Panc1 (cell line): ENCODE measurements at regions not wholly inside any gene's neighbourhood (a gene's known extent, or its start where the extent isn't known, plus 50 kb on each side); places are given as distances from the start of the nearest gene placed in this dataset.

Experiments
- ATAC-seq: fragments of 200-7000 bp; cut with Tn5 transposase; 2 replicates; pipeline ENCODE4 v1.9.1; 2020; ENCODE audit warnings: mild to moderate bottlenecking, moderate library complexity
- BruUV-seq: library from RNA; stranded (reverse); fragments of 400-500 nt; replicated peaks from 2 replicates; lab custom pipeline; 2021; lab: Mats Ljungman, UMichigan
- CTCF ChIA-PET: fragments of 300-600 bp; sonication (Branson Sonifier 250); formaldehyde crosslinking; loops from one replicate; lab custom pipeline; 2022; ENCODE audit warnings: antibody characterized with exemption; lab: Charles Lee
- POLR2A ChIA-PET: fragments of 300-600 bp; sonication (Branson Sonifier 250); formaldehyde crosslinking; loops from one replicate; lab custom pipeline; 2022; ENCODE audit warnings: antibody characterized with exemption; lab: Charles Lee
- DNase-seq: peaks from one replicate; pipeline ENCODE4 v3.0.0-alpha.2; 2010; ENCODE audit warnings: low read depth, low spot score
- H3K27ac ChIP-seq: 2 replicates; pipeline ENCODE4 v1.5.1; 2011; ENCODE audit warnings: mild to moderate bottlenecking, low read length, inconsistent platforms
- H3K27me3 ChIP-seq: fragments of 200-500 bp; sonication (Bioruptor generic); 2 replicates; pipeline ENCODE4 v1.6.0; 2014; ENCODE audit warnings: low read length, inconsistent platforms; ENCODE audit not compliant: control insufficient read depth, insufficient read depth
- H3K36me3 ChIP-seq: fragments of 200-500 bp; sonication (Bioruptor generic); 2 replicates; pipeline ENCODE4 v1.5.1; 2014; ENCODE audit warnings: inconsistent platforms, mild to moderate bottlenecking, low read length, moderate library complexity; ENCODE audit not compliant: control insufficient read depth, insufficient read depth
- H3K4me1 ChIP-seq: 2 replicates; pipeline ENCODE4 v1.5.1; 2011; ENCODE audit warnings: inconsistent platforms, mild to moderate bottlenecking, low read length, moderate library complexity; ENCODE audit not compliant: control insufficient read depth, insufficient read depth
- H3K4me3 ChIP-seq, 2 experiments: 2 replicates each; pipeline ENCODE4 v1.5.1; 2011 to 2012; ENCODE audit warnings: low read depth in 2 of 2, low read length in 2 of 2, mild to moderate bottlenecking in 2 of 2, inconsistent platforms in 1 of 2, moderate library complexity in 1 of 2
- H3K9me3 ChIP-seq: fragments of 200-500 bp; sonication (Bioruptor generic); 2 replicates; pipeline ENCODE4 v1.5.1; 2014; ENCODE audit warnings: low read depth, mild to moderate bottlenecking, inconsistent platforms, low read length, moderate library complexity; ENCODE audit not compliant: control insufficient read depth, insufficient read depth
- POLR2AphosphoS5 ChIP-seq: IDR thresholded peaks from 2 replicates; pipeline ENCODE4 v1.6.1; 2012; ENCODE audit warnings: mild to moderate bottlenecking, low read depth, low read length, moderate library complexity
- SIN3A ChIP-seq: IDR thresholded peaks from 2 replicates; pipeline ENCODE4 v1.6.1; 2012; ENCODE audit warnings: low read depth, mild to moderate bottlenecking, low read length, moderate library complexity, borderline replicate concordance; ENCODE audit not compliant: insufficient read depth
- TCF7L2 ChIP-seq: IDR thresholded peaks from 2 replicates; pipeline ENCODE4 v1.6.1; 2011; ENCODE audit warnings: mild to moderate bottlenecking, low read depth, low read length, inconsistent platforms
- in situ Hi-C: cut with HindIII; loops from 2 replicates; pipeline ENCODE4 v1.10.0; 2016; ENCODE audit warnings: low sequenced_read_pairs, low pct_unique_long_range_greater_than_20kb
- intact Hi-C: fragments of 100-400 bp; cut with micrococcal nuclease; formaldehyde crosslinking; loops from one replicate; pipeline ENCODE4 v1.10.0; 2022; ENCODE audit not compliant: unreplicated experiment
- TF ChIP-seq, protein P1 (sequence below), 2 experiments: IDR thresholded peaks; 2 replicates each; pipeline ENCODE4 v1.6.1; 2011 to 2012; ENCODE audit warnings: low read depth in 2 of 2, control low read depth in 1 of 2, low read length in 1 of 2, mild to moderate bottlenecking in 1 of 2, moderate library complexity in 1 of 2; ENCODE audit not compliant: insufficient read depth in 1 of 2
- TF ChIP-seq, protein P2 (sequence below): fragments of 450-650 bp; IDR thresholded peaks from 2 replicates; pipeline ENCODE4 v1.5.1; 2017; ENCODE audit warnings: mild to moderate bottlenecking

DNA sequence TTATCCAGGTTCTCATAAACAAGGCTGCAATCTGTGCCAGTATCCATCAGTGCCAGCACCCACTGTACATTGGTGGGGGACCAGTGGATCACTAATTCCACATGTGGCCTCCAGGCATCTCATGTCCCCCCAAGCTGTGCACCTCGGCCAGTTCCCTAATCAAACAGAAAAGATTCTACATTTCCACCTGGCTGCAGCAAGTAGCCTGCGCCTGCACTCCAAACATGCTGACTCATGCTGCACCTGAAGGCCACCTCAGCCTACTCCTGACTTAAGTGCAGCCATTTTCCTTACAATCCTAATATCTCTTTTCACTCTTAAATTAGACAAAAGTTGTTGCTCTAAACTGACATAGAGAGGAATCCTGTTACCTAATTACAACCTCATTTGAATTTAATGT, 729.4 kb upstream of the MIR17HG start:
- ChIA-PET CTCF (no interaction called here), POLR2A (no interaction called here)
- no peak for TF ChIP-seq TCF7L2
- TF ChIP-seq, protein P1, sequence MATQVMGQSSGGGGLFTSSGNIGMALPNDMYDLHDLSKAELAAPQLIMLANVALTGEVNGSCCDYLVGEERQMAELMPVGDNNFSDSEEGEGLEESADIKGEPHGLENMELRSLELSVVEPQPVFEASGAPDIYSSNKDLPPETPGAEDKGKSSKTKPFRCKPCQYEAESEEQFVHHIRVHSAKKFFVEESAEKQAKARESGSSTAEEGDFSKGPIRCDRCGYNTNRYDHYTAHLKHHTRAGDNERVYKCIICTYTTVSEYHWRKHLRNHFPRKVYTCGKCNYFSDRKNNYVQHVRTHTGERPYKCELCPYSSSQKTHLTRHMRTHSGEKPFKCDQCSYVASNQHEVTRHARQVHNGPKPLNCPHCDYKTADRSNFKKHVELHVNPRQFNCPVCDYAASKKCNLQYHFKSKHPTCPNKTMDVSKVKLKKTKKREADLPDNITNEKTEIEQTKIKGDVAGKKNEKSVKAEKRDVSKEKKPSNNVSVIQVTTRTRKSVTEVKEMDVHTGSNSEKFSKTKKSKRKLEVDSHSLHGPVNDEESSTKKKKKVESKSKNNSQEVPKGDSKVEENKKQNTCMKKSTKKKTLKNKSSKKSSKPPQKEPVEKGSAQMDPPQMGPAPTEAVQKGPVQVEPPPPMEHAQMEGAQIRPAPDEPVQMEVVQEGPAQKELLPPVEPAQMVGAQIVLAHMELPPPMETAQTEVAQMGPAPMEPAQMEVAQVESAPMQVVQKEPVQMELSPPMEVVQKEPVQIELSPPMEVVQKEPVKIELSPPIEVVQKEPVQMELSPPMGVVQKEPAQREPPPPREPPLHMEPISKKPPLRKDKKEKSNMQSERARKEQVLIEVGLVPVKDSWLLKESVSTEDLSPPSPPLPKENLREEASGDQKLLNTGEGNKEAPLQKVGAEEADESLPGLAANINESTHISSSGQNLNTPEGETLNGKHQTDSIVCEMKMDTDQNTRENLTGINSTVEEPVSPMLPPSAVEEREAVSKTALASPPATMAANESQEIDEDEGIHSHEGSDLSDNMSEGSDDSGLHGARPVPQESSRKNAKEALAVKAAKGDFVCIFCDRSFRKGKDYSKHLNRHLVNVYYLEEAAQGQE (IDR thresholded peaks at IDR 0.05; ENCODE audit: insufficient read depth in 1 of 2, low read depth in 2 of 2, low read length in 1 of 2): no peak
- TF ChIP-seq SIN3A: no peak
- no peak for TF ChIP-seq POLR2AphosphoS5
- TF ChIP-seq, protein P2, sequence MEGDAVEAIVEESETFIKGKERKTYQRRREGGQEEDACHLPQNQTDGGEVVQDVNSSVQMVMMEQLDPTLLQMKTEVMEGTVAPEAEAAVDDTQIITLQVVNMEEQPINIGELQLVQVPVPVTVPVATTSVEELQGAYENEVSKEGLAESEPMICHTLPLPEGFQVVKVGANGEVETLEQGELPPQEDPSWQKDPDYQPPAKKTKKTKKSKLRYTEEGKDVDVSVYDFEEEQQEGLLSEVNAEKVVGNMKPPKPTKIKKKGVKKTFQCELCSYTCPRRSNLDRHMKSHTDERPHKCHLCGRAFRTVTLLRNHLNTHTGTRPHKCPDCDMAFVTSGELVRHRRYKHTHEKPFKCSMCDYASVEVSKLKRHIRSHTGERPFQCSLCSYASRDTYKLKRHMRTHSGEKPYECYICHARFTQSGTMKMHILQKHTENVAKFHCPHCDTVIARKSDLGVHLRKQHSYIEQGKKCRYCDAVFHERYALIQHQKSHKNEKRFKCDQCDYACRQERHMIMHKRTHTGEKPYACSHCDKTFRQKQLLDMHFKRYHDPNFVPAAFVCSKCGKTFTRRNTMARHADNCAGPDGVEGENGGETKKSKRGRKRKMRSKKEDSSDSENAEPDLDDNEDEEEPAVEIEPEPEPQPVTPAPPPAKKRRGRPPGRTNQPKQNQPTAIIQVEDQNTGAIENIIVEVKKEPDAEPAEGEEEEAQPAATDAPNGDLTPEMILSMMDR: no peak
- in situ Hi-C loops: no loop called here
- Histone ChIP-seq H3K4me3 (no peak overlapping the region), H3K4me1 (no peaks in the 10 kb centered on the region), H3K36me3 (no peaks in the 10 kb centered on the region), H3K27me3 (no peaks in the 10 kb centered on the region), H3K27ac (no peak overlapping the region), H3K9me3 (no peaks in the 10 kb centered on the region)
- BruUV-seq: no TSS peak
- intact Hi-C loops: no loop called here
- ATAC-seq: no peak
- no peak for DNase-seq

DNA sequence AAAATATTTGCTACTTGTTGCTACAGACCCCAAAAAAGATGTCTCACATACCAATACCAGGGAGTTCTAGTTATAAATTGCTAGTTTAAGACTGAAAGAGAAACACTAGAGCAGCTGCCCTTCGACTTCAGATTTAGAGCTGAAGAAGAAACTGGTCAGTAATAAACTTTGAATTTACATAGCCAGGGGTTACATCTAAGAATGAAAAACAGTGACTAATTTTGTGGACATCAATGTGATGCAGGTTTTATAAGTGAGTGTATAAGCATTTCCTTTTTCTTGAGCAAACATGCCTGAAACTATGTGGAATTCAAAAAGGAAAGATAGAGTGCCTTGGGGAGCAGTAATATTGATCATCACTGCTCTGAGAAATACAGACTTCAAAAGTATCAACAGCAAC, 724.9 kb upstream of the MIR17HG start:
- BruUV-seq: no TSS peak
- ChIA-PET CTCF (no interaction called here), POLR2A (no interaction called here)
- DNase-seq (no peak), ATAC-seq (0 out of 2 replicates have a peak, but pooled peaks have one; percentile 30)
- no peak for TF ChIP-seq TCF7L2
- TF ChIP-seq, protein P2: no peak
- no peak for TF ChIP-seq POLR2AphosphoS5
- no peak for TF ChIP-seq SIN3A
- in situ Hi-C loops (no loop called here), intact Hi-C loops (no loop called here)
- Histone ChIP-seq H3K27ac (0 out of 2 replicates have a peak overlapping the region, but pooled peaks have one; percentile 29), H3K27me3 (no peaks in the 10 kb centered on the region), H3K4me3 (no peak overlapping the region), H3K4me1 (no peaks in the 10 kb centered on the region), H3K36me3 (no peaks in the 10 kb centered on the region), H3K9me3 (no peaks in the 10 kb centered on the region)
